Neutrophil (primary cell): ENCODE measurements at regions not wholly inside any gene's neighbourhood (a gene's known extent, or its start where the extent isn't known, plus 50 kb on each side); places are given as distances from the start of the nearest gene placed in this dataset.

Experiments used
- H3K27ac ChIP-seq: fragments of 200-600 bp; sonication (generic); 2 replicates; pipeline ENCODE4 v1.5.1; 2016; ENCODE audit warnings: mild to moderate bottlenecking, moderate library complexity
- H3K27me3 ChIP-seq: fragments of 200-600 bp; sonication (generic); 2 replicates; pipeline ENCODE4 v1.6.0; 2016; ENCODE audit warnings: mild to moderate bottlenecking
- H3K36me3 ChIP-seq: fragments of 200-600 bp; sonication (generic); 2 replicates; pipeline ENCODE4 v1.5.1; 2017
- H3K4me1 ChIP-seq, 2 experiments: fragments of 200-600 bp in 1 of 2; sonication (generic) in 1 of 2; 1 replicate in 1 of 2; 2 replicates in 1 of 2; pipeline versions ENCODE4 v1.5.1 to v1.6.1; 2013 to 2016; ENCODE audit warnings: low read depth in 1 of 2, low read length in 1 of 2, mild to moderate bottlenecking in 1 of 2, moderate library complexity in 1 of 2; ENCODE audit not compliant: control insufficient read depth in 1 of 2, insufficient read depth in 1 of 2
- H3K4me3 ChIP-seq, 2 experiments: fragments of 200-600 bp in 1 of 2; sonication (generic) in 1 of 2; 1 replicate in 1 of 2; 2 replicates in 1 of 2; pipeline ENCODE4 v1.5.1; 2013 to 2016; ENCODE audit warnings: low read depth in 1 of 2, low read length in 1 of 2, mild to moderate bottlenecking in 1 of 2, moderate library complexity in 1 of 2
- H3K9me3 ChIP-seq: fragments of 200-600 bp; sonication (generic); 2 replicates; pipeline ENCODE4 v1.5.1; 2016
- TF ChIP-seq, protein P1 (sequence below): fragments of 200-600 bp; sonication (generic); IDR thresholded peaks from 2 replicates; pipeline ENCODE4 v1.5.1; 2016; ENCODE audit warnings: antibody characterized with exemption

DNA sequence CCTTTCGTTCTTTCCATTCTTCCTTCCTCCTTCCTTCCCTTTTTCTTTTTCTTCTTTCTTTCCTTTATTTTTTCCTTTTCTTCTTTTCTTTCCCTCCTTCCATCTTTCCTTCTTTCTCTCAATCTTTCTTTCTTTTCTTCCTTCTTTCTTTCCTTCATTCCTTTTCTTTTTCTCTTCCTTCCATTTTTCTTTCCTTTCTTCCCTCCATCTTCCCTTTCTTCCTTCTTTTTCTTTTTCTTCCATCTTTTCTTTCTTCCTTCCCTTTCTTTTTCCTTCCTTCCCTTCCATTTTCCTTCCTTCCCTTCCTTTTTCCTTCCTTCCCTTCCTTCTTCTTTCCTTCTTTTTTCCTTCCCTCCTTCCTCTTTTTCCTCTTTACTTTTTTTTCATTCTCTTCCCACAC lies 568.7 kb downstream of the GALR1 start:
- TF ChIP-seq, protein P1, sequence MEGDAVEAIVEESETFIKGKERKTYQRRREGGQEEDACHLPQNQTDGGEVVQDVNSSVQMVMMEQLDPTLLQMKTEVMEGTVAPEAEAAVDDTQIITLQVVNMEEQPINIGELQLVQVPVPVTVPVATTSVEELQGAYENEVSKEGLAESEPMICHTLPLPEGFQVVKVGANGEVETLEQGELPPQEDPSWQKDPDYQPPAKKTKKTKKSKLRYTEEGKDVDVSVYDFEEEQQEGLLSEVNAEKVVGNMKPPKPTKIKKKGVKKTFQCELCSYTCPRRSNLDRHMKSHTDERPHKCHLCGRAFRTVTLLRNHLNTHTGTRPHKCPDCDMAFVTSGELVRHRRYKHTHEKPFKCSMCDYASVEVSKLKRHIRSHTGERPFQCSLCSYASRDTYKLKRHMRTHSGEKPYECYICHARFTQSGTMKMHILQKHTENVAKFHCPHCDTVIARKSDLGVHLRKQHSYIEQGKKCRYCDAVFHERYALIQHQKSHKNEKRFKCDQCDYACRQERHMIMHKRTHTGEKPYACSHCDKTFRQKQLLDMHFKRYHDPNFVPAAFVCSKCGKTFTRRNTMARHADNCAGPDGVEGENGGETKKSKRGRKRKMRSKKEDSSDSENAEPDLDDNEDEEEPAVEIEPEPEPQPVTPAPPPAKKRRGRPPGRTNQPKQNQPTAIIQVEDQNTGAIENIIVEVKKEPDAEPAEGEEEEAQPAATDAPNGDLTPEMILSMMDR, result no peak
- Histone ChIP-seq H3K4me1 (no peaks in the 10 kb centered on the region), H3K36me3 (no peaks in the 10 kb centered on the region), H3K9me3 (no peaks in the 10 kb centered on the region), H3K27me3 (peaks cover 14% of the 10 kb centered on the region), H3K4me3 (no peak overlapping the region), H3K27ac (no peak overlapping the region)

DNA sequence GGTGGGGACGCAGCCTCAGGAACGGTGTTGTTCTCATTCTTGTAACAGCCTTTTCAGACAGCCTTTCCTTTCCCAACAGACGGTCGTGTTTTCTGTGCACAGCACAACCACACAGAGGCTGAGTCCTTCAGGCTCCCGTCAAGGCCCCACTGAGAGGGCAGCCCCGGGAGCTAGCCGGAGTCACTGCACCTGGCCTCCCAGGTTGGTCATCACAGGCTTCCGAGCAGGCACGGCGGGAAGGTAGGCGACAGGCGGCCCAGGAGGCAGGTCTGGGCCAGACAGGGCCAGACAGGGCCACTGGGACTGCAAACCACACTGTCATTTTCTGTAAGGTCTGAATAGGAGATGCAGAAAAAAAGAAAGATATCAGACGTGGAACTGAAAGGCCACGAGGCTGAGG lies 570.8 kb downstream of the GALR1 start:
- H3K4me3 ChIP-seq, result no peak overlapping the region

DNA sequence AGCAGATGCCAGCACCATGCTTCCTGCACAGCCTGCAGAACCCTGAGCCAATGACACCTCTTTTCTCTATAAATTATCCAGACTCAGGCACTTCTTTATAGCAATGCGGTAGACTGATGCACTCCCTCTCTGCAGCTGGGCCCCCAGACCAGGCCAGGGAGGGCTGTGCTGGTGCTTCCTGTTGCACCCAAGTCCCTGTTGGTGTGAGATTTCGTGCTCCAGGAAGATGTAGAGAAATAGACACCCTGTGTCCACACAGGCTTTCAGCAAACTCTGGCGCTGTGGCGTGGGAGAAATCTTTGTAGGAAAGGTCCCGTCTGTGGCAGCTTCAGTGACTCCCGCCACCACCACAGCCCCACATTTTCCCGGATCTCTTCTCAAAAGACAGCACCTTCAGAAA lies 572.2 kb downstream of the GALR1 start:
- Histone ChIP-seq H3K36me3 (no peaks in the 10 kb centered on the region), H3K4me3 (no peak overlapping the region), H3K4me1 (no peaks in the 10 kb centered on the region), H3K9me3 (no peaks in the 10 kb centered on the region), H3K27me3 (peaks cover 15% of the 10 kb centered on the region), H3K27ac (no peak overlapping the region)
- TF ChIP-seq, protein P1, result no peak

More for the DNA sequence above, 570.8 kb downstream of the GALR1 start:
- TF ChIP-seq, protein P1, result no peak
- Histone ChIP-seq H3K4me1 (no peaks in the 10 kb centered on the region), H3K9me3 (no peaks in the 10 kb centered on the region), H3K27ac (no peak overlapping the region), H3K27me3 (peaks cover 15% of the 10 kb centered on the region), H3K36me3 (no peaks in the 10 kb centered on the region)

DNA sequence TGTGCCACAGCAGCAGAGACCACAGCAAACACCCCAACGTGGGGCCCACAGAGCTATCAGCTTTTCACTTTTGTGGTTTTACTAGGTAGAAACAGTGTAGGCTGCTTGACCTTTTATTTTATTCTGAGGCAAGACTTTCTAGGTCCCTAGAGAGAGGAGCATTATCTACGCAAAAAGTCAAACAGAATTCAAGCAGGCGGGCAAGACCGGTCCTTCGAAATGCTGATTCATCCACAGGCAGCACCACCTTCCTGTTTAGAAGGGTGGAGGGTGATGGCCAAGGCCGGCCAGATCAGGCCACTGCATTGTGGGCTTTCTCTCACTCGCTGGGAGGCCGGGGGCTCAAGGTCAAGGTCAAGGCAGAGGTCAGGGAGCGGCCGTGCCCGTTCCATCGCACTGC lies 573.0 kb downstream of the GALR1 start:
- H3K9me3 ChIP-seq, result no peaks in the 10 kb centered on the region
- H3K27me3 ChIP-seq, result peaks cover 15% of the 10 kb centered on the region
- no peaks in the 10 kb centered on the region for H3K4me1 ChIP-seq
- TF ChIP-seq, protein P1, result no peak
- H3K27ac ChIP-seq, result no peak overlapping the region
- H3K4me3 ChIP-seq, result no peak overlapping the region
- H3K36me3 ChIP-seq, result no peaks in the 10 kb centered on the region

DNA sequence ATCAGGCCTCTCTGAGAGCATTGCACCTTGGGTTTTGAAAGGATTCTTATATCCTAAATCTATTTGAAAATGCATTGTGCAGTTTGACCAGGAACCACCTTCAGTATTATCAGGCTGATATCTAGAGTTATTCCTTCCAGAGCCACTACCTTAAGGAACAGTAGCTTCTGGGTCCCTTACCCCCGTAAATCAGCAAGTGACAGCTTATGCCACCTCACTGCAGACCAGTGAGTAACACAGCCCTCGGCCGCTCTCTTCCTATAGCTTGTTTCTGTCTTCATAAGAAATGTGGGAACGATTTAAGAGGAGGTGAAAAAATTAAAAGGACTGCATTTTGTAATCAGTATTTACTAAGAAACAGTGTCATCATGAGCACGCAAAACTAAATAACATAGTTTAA lies 584.2 kb downstream of the GALR1 start:
- Histone ChIP-seq H3K27ac (no peak overlapping the region), H3K27me3 (no peaks in the 10 kb centered on the region), H3K36me3 (no peaks in the 10 kb centered on the region), H3K4me1 (no peaks in the 10 kb centered on the region), H3K9me3 (no peaks in the 10 kb centered on the region), H3K4me3 (no peak overlapping the region)
- TF ChIP-seq, protein P1, result no peak

DNA sequence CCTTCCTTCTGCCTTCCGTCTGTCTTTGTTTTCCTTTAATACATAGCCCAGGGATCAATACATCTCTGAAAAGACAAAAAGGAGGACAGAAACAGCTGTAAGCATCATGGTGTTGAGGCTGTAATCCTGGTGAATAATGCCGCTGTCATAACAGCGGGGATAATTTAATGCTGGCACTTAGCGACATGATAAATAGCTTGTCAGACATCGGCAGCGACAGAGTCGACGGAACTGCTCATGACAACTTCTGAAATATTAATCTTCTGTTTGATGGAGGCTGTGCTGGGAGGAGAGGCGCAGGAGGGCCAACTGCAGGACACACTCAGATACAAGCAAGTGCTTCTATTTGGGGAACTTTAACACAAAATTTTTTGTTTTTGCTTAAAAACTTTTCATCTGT lies 602.2 kb downstream of the GALR1 start:
- peaks cover 13% of the 10 kb centered on the region for H3K27me3 ChIP-seq
- H3K36me3 ChIP-seq, result no peaks in the 10 kb centered on the region
- TF ChIP-seq, protein P1, result no peak

More for the DNA sequence above, 602.2 kb downstream of the GALR1 start:
- Histone ChIP-seq H3K27ac (no peak overlapping the region), H3K9me3 (no peaks in the 10 kb centered on the region), H3K4me1 (no peaks in the 10 kb centered on the region), H3K4me3 (no peak overlapping the region)
